Urothelium cell line (cell line): ENCODE measurements at regions not wholly inside any gene's neighbourhood (a gene's known extent, or its start where the extent isn't known, plus 50 kb on each side); places are given as distances from the start of the nearest gene placed in this dataset.
"Not testable (repeated sequence)": the region's sequence is repeated elsewhere in the genome, so short reads cannot be mapped to it uniquely, and the experiment has no call there.

Experiments
- DNase-seq: peaks from one replicate; pipeline ENCODE4 v3.0.0; 2011; ENCODE audit warnings: low spot score, mixed read lengths
- FAIRE-seq: peaks from 2 replicates; lab custom pipeline; 2011; peaks lifted over from hg19 to GRCh38; lab: Jason Lieb, UNC

GRCh38 chr12:92406404-92407070, 260.9 kb upstream of the BTG1 start:
- not testable (repeated sequence) for DNase-seq, FAIRE-seq

- not testable (repeated sequence) for FAIRE-seq, DNase-seq
Observed at GRCh38 chr12:92405801-92406251, 260.2 kb upstream of the BTG1 start.

GRCh38 chr12:92404921-92405320, 259.3 kb upstream of the BTG1 start:
- DNase-seq (no peak), FAIRE-seq (no peak)

- no peak for FAIRE-seq
- no peak for DNase-seq
Observed at GRCh38 chr12:92404259-92404894, 258.7 kb upstream of the BTG1 start.

GRCh38 chr12:92403210-92404175, 257.8 kb upstream of the BTG1 start:
- FAIRE-seq, result no peak
- DNase-seq, result no peak

- no peak for FAIRE-seq
- DNase-seq, result no peak
Observed at GRCh38 chr12:92402415-92402814, 256.8 kb upstream of the BTG1 start.

GRCh38 chr12:92400006-92400405, 254.4 kb upstream of the BTG1 start:
- DNase-seq (no peak), FAIRE-seq (no peak)

GRCh38 chr12:92398565-92399309, 253.1 kb upstream of the BTG1 start:
- DNase-seq (no peak), FAIRE-seq (no peak)

- FAIRE-seq, result no peak
Observed at GRCh38 chr12:92396647-92397252, 251.1 kb upstream of the BTG1 start.

GRCh38 chr12:92395322-92395721, 249.7 kb upstream of the BTG1 start:
- FAIRE-seq (no peak), DNase-seq (no peak)

More at GRCh38 chr12:92396647-92397252, 251.1 kb upstream of the BTG1 start:
- no peak for DNase-seq

- no peak for DNase-seq
- no peak for FAIRE-seq
Observed at GRCh38 chr12:92394895-92395294, 249.2 kb upstream of the BTG1 start.

GRCh38 chr12:92393504-92393903, 247.9 kb upstream of the BTG1 start:
- no peak for FAIRE-seq
- DNase-seq, result no peak

GRCh38 chr12:92391726-92392125, 246.1 kb upstream of the BTG1 start:
- not testable (repeated sequence) for DNase-seq, FAIRE-seq

- FAIRE-seq, result no peak
- DNase-seq, result no peak
Observed at GRCh38 chr12:92389466-92389865, 243.8 kb upstream of the BTG1 start.

- FAIRE-seq, result no peak
- DNase-seq, result no peak
Observed at GRCh38 chr12:92385296-92385695, 239.7 kb upstream of the BTG1 start.

- DNase-seq (no peak), FAIRE-seq (no peak)
Observed at GRCh38 chr12:92384571-92384970, 238.9 kb upstream of the BTG1 start.

GRCh38 chr12:92382383-92382878, 236.8 kb upstream of the BTG1 start:
- no peak for DNase-seq
- no peak for FAIRE-seq

GRCh38 chr12:92381856-92382255, 236.2 kb upstream of the BTG1 start:
- FAIRE-seq (no peak), DNase-seq (no peak)

GRCh38 chr12:92378682-92379479, 233.2 kb upstream of the BTG1 start:
- DNase-seq (no peak), FAIRE-seq (no peak)
